HG03342 (cell line): ENCODE measurements at regions not wholly inside any gene's neighbourhood (a gene's known extent, or its start where the extent isn't known, plus 50 kb on each side); places are given as distances from the start of the nearest gene placed in this dataset.

ENCODE experiments used
- ATAC-seq: cut with Tn5 transposase; IDR thresholded peaks from one replicate; pipeline ENCODE4 v1.9.1; 2021; ENCODE audit warnings: mild to moderate bottlenecking, moderate library complexity; ENCODE audit not compliant: unreplicated experiment

DNA sequence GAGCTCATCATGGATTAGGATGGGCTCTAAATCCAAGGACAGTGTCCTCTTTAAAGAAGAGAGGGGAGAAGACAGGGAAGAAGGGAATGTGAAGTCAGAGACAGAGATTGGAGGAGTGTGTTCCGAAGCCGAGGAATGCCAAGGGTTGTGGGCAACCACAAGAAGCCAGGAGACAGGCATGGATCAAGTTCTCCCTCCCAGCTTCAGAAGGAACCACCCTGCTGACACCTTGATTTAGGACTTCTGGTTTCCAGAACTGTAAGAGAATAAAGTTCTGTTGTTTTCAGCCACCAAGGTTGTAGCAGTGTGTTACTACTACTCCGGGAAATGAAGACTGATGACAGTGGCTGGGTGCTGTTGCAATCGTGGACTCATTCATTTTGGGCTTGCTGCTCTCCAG is 120.1 kb downstream of the RPS12 start:
- ATAC-seq: no peak

DNA sequence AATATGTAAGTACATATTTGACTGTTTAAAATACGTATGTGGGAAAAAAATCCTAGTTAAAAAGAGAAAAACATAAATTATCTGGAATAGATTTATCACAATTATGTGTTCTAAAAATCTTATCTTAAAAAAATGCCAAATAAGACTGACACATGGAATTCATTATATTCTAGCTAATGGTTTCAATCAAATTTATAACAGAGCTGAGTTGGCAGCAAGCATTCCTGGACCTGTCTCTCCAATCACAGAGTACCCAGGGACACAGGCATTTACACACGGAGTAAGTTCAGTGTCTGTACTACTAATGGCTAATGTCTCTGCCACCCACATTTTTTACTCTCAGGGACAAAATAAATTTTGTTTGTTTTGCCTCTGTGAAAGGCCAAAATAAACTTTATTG is 122.3 kb downstream of the RPS12 start:
- ATAC-seq: no peak

DNA sequence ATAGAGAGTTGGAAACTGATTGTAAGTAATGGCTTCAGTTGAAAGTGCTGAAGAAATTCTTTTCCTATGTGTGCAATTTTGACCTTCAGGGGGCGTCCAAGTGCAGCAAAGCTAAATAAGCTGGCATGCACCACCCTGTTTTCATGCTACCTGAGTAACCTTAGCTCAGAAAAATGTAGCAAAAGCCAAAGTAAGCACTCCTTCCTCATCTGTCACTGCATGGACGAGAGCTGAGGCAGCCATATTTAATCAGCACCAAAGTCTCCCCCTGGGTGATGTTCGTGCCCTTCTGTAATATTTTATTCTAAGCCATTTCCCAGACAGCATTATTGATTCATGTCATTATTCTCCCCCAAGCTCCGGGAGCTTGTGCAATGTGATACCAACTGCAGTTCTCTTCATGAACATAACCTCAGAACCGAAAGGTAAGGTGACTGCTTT is 123.1 kb downstream of the RPS12 start:
- ATAC-seq: no peak

DNA sequence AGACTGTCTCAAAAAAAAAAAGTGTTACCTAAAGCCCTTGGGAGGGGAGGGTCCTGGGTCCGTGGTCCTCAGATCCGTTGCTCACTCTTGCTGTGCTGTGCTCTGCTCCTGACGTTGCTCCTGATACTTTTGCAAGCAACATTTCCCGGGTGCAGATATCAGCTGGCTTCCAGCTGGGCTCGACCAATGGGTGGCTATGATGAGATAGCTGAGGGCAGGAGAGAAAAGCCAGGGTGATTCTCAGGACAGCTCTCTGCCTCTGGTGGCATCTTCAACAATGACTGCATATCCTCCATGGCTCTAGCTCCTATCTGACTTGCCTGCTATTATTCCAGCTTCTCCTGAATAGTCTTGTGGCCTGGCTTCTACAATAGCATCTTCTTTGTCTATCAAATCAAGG is 134.5 kb downstream of the RPS12 start:
- no peak for ATAC-seq

DNA sequence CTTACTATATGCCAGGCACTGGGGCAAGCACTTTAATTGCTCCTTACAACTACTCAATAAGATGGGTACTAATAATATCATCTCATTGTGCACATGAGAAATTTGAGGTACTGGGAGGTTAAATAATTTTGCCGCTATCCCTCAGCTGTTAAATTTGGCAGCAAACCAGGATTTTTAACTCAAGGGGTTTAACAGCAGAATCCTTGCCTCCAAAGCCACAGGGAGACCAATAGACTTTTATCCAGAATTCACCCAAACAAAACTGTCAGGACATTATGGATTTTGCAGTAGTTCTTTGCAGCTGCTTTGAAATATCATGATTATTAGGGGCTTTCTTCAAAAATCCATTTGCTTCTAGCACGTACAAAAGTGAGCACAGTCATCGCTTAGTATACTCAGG is 136.2 kb downstream of the RPS12 start:
- ATAC-seq: no peak

DNA sequence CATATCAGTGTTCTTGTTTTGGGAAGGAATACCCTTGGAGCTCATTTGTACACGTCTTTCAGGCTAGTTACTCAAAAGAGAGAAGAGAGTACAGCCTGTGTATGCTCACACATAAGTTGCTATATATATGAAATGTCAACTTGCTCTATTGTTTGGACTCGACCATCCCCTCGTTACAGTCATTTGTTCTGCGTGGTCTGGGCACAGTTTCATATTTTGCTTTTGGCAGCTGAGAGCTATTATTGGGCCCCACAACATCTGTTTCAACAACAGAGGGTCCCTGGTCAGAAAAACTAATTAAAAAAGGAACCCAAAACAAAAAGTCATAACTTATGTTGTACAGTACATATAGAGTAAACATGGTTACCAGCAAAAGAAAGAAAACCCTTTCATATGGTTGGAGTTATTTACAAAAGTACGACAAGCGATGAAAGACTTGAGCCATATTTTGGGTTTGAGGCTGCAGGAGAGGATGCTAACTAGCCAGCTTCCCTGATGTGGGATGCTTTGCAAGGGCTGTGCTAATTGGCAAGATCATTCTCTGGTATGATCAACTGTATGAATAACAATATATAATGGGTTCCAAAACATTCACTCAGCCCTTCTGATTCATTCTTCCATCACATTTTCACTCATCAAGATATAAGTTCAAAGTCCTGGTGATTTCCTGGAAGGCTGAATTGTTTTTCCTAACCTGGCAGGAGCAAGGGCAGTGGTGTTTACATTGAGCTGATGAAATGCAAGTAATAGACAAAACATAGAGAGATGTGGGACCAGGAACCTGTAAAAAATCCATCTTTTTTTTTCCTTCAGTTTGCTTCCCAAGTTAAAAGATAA is 137.9 kb downstream of the RPS12 start:
- no peak for ATAC-seq

DNA sequence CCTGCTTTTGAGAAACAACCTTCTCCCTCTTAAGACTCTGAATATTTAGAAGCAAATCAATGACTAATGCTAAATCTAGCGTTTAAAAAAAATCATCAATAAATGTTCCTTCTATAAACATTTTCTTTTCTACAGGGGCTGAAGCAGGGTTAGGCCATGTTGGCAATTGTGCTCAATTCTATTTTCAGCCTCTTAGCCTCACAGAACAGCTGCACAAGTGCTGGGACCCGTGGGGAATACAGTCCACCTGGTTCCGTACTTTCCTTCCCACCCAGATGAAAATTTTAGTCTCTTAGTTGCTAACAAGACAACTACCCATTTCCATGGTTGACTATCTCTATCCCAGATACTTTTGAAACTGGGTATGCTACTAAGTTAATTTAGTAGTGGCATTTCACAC is 138.6 kb downstream of the RPS12 start:
- no peak for ATAC-seq

DNA sequence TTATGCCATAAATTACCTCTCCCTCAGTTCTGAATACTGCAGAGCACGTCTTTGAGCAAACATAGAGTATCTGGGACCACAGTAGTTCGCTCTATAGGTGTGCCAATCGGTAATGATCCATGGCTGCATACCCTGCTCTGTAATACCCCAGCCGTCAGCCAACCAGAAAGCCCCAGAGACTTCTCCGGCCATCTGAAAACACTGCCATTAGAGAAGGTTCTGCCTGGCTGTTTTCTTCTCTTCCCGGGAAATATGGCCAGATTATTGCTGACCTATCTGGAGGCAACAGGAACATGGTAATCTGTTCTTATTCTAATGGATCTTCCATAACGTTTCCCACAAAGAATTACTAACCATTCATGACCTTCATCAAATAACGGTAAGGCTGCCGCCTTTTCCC is 139.9 kb downstream of the RPS12 start:
- no peak for ATAC-seq

DNA sequence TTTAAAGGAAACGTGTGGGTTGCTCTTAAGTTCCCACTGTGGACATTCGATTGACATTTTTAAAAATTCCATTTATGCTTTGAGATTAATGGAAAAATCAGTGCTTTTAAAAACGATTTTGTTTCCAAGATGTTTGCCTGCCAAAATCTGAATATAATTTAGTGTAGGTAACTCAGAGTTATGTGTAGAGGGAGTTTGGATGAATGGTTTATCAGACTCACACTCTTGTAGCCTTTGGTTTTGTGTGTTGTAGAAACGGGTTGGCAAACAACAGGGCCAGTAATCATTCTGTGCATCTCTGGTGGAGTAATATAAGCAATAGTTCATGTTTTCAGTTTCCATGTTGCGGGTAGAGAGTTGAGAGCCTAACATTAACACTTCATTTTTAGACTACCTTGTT is 140.6 kb downstream of the RPS12 start:
- no peak for ATAC-seq

DNA sequence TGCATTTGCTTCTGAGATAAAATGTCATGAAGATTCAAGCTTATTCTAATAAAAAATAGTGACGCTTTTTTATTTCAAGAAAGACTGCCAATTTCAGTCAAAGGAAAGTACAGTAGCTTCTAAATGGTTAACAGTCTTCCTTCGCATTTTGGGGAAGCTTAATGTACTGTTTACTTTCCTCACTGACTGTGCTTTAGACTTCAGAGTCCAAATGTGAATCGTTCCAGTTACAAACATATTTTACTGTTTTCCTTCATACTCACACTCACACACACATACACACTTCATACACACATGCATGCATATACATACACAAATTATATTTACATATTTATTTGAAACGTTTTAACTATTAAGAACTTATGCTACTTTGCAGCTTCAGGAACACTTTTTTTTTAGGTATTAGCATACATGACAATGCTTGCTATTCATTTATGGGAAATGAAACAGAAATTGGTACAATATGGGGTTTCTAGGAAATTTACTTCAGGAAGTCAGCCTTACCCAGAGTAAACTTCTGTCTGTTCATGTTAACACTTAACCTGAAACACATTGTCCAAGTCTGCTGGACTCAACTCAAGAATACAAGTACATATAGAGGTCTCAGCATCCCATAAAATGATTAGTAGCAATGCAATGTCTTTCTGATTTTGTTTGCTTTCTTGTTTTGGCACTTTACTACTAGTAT is 145.4 kb downstream of the RPS12 start:
- ATAC-seq: no peak

DNA sequence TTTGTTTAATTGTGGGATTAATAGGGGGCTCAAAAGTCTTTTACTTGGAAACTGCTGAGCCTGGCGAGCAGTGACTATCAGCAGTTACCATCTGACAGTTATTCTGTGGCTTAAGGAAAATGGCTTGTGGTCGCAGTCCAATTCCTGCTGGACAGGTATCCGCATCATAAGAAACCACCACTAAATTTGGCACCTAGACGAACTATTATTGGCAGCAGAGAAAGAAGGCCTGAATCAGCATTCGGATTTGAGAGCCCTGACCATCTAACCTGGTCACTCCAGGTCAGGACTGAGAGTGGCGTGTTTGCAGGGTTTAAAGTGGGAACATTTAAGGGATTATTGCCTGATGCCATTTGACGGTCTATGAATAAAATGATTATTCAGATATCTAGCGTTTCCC is 146.4 kb downstream of the RPS12 start:
- ATAC-seq: no peak

DNA sequence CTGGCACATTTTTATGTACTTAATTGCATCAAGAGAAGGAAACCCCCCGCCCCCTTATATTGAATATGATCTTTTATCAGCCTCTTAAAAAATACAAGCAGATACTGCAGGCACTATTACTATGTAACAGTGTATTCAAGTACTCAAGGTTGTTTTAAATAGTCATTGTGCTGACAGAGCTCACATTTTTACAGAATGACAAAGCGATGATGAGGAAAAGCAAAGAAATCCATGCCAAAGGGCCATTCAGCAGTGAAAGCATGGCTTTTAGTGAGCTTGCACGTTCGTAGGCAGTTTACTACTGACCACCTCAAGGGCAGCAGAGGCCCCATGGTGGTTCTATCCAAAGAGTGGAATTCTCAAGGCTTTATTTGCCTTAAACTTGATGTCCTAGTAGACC is 146.8 kb downstream of the RPS12 start:
- no peak for ATAC-seq

DNA sequence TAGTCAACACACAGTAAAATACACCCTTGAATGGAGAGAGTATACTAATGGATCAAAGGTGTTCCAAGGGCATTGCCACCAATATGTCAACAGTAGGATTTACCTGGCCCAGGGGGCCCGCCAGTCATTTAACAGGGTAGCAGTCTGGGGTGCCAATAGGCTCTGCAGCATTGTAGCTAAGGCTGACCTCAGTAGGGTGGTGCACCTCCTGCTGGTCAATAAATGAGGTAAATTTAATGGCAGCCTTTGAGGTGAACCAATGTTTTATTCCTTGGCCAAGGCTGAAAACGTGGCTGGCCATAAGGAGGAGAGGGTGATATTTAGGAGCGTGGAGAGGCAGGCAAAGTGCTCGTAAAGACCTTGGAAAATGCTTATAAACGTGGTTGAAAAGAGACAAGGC is 147.2 kb downstream of the RPS12 start:
- ATAC-seq: no peak

DNA sequence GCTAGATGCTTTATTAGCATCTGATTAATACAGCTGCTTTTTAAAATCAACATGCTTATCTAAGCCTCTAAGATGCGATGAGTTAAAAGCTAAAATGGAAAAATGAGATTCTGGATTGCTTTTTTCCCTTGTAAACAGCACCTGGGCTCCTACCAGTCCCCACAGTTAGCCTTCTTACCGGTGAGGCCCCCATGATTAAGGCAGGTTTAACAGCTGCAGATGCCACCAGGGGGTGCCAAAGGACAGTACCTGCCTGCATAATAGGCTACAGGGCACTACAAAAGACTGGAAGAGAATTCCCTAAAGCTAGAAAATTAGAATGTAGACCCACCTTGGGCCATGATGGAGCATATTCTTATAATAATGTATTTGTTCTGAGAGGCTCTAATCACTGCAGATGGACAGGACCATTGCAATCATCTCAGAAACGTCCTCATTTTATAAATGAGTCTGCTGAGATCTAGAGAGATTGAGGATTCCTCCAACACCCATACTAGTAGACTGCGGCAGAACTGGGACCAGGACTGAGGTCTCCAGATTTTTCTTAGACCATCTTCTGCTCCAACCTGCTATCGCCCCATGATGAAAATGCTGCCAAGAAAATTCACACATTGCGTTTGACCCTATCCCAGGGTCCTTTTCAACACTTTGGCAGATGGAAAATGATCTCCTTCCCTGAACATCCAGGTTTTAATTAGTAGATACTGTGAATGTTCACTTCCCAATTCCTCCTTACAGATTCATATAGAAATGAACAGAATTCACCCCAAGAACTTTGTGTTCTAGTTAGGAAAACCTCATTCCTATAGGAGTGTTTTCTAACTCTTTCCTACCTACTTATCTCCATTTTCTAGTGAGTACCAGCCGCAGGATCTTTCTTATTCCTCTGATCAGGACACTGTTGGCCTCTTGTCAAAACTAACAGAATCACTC is 148.8 kb downstream of the RPS12 start:
- peak; percentile 88 for ATAC-seq

DNA sequence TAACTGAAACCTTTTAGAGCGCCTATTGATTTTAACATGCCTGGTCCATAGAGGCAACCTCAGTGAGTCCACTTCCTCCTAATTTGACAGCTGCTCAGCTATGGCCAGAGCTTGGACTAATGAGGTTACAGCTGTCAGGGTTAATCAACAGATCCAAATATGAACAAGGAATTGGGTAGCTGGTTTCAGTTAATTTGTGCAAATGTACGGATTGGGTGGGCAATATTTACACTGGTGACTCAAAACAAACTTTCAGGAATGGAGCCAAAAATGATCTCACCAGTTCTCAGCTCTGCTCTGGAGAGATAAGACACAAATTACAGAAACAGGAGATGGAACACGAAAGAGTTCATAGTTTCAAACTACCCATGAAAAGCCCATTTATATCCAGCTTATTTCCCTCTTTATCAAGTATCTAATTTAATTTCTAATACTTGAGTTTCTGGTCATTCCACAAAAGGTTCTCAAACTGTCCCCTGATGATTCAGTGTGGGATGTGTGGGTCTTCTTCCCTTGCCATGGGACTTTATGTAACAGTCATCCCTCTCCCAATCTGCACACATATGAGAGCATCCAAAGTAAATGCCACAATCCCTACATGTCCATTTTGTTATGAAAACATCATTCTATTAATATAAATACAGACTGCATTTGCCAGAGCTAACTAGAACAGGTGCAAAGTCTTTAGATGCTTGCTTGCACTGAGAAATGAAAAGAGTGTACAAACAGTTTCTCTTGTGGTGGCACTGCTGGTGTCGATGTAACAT is 149.9 kb downstream of the RPS12 start:
- ATAC-seq: no peak

DNA sequence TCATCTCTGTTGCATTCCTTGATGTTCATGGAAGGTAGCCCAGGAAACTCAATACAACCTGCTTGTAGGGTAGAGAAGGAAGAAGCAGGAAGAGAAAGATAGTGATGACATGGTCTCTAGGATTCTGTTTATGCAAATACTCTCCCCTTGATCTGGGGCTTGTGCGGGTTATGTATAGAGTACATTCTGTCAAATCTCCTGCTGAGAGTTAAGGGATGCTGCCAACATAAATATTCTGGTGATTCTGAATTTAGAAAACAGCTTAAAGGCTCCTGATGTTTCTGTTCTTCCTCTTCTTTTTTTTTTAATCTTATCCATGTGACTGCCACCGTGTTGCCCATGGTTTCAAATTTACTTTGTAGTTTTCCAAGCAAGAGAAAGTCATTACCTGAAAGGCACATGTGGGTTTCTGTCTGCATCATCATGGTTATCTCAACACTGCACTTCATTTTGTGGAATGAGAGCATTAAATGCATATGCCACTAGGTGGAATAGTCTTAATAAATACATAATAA is 150.6 kb downstream of the RPS12 start:
- ATAC-seq: no peak

DNA sequence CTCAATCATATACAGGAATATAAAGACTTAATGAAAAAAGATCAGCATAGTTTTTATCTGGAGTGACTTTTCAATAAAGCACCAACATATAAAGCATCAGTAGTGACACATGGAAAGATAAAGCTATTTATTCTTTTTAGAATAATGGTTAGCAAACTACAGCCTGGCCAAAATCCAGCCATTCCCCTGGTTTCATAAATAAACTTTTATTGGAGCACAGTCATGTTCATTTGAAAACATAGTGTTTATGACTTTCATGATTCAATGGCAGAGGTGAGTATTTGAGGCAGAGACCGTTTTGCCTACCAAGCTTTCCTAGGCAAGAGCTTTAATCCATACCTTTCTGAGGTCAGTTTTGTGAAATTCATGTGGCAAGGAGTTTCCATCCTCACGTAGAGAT is 153.5 kb downstream of the RPS12 start:
- ATAC-seq: no peak

DNA sequence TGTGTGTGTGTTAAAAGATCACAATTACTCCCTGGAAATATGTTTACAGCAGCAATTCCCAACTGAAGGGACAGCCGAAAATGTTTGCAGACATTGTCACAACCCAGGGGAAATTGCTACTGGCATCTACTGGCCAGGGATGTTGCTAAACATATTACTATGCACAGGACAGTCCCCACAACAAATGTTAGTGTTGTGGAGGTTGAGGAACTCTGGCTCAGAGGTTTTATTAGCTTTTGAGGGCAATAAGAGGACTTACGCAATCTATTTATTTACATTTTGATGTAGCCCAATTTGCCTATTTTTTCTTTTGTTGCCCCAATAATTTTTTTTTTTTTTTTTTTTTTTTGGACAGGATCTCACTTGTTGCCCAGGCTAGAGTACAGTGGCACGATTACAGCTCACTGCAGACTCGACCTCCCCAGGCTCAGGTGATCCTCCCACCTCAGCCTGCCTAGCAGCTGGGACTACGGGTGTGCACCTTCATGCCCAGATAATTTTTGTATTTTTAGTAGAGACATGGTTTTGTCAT is 154.1 kb downstream of the RPS12 start:
- no peak for ATAC-seq

DNA sequence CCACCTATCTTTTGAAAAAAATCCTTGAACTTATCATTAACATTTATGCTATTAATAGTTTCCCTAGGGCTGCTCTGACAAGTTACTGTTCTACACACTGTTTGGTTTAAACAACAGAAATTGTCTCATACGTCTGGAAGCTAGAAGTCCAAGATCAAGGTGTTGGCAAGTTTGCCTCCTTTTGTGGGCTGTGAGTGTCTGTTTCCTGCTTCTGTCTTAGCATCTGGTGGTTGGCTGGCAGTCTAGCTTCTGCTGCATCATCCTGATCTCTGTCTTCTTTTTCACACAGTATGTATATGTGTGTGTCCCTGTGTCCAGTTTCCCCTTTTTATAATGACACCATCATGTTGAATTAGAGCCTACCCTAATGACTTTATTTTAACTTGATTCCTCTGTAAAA is 154.8 kb downstream of the RPS12 start:
- no peak for ATAC-seq

DNA sequence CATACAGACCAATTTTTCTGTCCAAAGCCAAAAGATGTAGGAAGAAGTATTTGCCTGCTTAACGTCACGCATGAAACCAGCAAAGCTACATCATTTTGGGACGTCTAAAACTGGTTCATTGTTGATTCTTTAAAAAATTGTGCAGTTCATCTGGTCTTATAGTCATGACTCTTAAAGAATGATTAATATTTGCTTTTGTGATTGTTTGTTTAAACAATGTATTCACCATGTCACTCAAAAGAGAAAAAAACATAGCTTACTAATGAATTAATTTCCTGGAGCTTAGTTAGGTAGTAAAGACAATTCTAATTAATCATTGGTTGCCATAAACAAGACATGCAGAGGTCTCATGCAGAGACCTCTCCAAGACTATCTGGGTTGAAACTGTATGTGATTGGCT is 157.3 kb downstream of the RPS12 start:
- ATAC-seq: no peak
